HepG2 (cell line): ENCODE measurements at regions not wholly inside any gene's neighbourhood (a gene's known extent, or its start where the extent isn't known, plus 50 kb on each side); places are given as distances from the start of the nearest gene placed in this dataset.

ENCODE experiments used
- ESRRA ChIP-seq: sonication (generic); formaldehyde crosslinking; IDR thresholded peaks from 2 replicates; pipeline ENCODE4 v1.5.1; 2020; ENCODE audit warnings: mild to moderate bottlenecking, low read depth, missing genetic modification reagents
- FOXJ3 ChIP-seq: sonication (generic); formaldehyde crosslinking; IDR thresholded peaks from 2 replicates; pipeline ENCODE4 v1.4.0; 2020; ENCODE audit warnings: missing genetic modification reagents, mild to moderate bottlenecking, borderline replicate concordance
- HMGA1 ChIP-seq: sonication (generic); formaldehyde crosslinking; conservative IDR thresholded peaks from 2 replicates; pipeline ENCODE4 v1.4.0; 2020; ENCODE audit warnings: missing genetic modification reagents
- HOXA5 ChIP-seq: sonication (generic); formaldehyde crosslinking; IDR thresholded peaks from 2 replicates; pipeline ENCODE4 v1.4.0; 2020; ENCODE audit warnings: missing genetic modification reagents
- KLF9 ChIP-seq: IDR thresholded peaks from 2 replicates; pipeline ENCODE4 v1.6.1; 2016; ENCODE audit warnings: low read depth
- NFATC3 ChIP-seq: sonication (generic); formaldehyde crosslinking; IDR thresholded peaks from 2 replicates; pipeline ENCODE4 v1.5.1; 2020; ENCODE audit warnings: mild to moderate bottlenecking, missing genetic modification reagents
- ZNF10 ChIP-seq: sonication (generic); formaldehyde crosslinking; IDR thresholded peaks from 2 replicates; pipeline ENCODE4 v1.4.0; 2020; ENCODE audit warnings: mild to moderate bottlenecking, low read depth, missing genetic modification reagents, borderline replicate concordance
- ZNF264 ChIP-seq: sonication (generic); formaldehyde crosslinking; IDR thresholded peaks from 2 replicates; pipeline ENCODE4 v1.4.0; 2020; ENCODE audit warnings: missing genetic modification reagents
- TF ChIP-seq, protein P1 (sequence below): sonication (generic); formaldehyde crosslinking; IDR thresholded peaks from 2 replicates; pipeline ENCODE4 v1.4.0; 2020; ENCODE audit warnings: missing genetic modification reagents
- TF ChIP-seq, protein P2 (sequence below), 2 experiments: sonication (generic) in 1 of 2; formaldehyde crosslinking in 1 of 2; IDR thresholded peaks; 2 replicates each; pipeline versions ENCODE4 v1.4.0 to v1.6.1; 2018 to 2020; ENCODE audit warnings: missing genetic modification reagents in 2 of 2, borderline replicate concordance in 1 of 2, low read depth in 1 of 2, mild to moderate bottlenecking in 1 of 2, missing biosample characterization in 1 of 2
- TF ChIP-seq, protein P3 (sequence below): sonication (generic); formaldehyde crosslinking; IDR thresholded peaks from 2 replicates; pipeline ENCODE4 v1.5.0; 2020; ENCODE audit warnings: mild to moderate bottlenecking, missing genetic modification reagents, moderate library complexity
- TF ChIP-seq, protein P4 (sequence below): sonication (generic); formaldehyde crosslinking; IDR thresholded peaks from 2 replicates; pipeline ENCODE4 v1.8.1; 2022; ENCODE audit warnings: low read depth, mild to moderate bottlenecking, missing genetic modification reagents

DNA sequence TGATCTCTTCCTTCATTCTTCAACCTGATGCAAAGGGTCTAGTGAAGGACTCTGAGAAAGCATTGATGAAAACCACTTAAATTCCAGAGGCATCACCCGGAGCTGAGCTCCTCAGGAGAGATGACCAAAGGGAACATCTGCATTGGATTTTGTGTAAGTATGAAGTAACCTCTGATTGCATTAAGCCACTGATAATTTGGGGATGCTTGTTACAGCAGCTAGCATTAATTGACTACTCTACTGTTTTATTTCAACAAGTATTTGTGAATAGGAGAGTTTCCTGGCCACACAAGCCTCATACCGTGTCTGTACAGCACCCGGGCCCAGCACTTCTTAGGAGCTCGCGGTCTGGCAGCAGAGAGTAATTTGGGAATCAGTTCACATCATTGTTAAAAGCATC lies 250.7 kb upstream of the POU3F1 start:
- TF ChIP-seq, protein P1, sequence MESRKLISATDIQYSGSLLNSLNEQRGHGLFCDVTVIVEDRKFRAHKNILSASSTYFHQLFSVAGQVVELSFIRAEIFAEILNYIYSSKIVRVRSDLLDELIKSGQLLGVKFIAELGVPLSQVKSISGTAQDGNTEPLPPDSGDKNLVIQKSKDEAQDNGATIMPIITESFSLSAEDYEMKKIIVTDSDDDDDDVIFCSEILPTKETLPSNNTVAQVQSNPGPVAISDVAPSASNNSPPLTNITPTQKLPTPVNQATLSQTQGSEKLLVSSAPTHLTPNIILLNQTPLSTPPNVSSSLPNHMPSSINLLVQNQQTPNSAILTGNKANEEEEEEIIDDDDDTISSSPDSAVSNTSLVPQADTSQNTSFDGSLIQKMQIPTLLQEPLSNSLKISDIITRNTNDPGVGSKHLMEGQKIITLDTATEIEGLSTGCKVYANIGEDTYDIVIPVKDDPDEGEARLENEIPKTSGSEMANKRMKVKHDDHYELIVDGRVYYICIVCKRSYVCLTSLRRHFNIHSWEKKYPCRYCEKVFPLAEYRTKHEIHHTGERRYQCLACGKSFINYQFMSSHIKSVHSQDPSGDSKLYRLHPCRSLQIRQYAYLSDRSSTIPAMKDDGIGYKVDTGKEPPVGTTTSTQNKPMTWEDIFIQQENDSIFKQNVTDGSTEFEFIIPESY (CRISPR knock-in tag) = no peak
- TF ChIP-seq, protein P2, sequence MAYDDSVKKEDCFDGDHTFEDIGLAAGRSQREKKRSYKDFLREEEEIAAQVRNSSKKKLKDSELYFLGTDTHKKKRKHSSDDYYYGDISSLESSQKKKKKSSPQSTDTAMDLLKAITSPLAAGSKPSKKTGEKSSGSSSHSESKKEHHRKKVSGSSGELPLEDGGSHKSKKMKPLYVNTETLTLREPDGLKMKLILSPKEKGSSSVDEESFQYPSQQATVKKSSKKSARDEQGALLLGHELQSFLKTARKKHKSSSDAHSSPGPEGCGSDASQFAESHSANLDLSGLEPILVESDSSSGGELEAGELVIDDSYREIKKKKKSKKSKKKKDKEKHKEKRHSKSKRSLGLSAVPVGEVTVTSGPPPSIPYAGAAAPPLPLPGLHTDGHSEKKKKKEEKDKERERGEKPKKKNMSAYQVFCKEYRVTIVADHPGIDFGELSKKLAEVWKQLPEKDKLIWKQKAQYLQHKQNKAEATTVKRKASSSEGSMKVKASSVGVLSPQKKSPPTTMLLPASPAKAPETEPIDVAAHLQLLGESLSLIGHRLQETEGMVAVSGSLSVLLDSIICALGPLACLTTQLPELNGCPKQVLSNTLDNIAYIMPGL (CRISPR knock-in tag; IDR thresholded peaks at IDR 0.05; ENCODE audit: borderline replicate concordance in 1 of 2, low read depth in 1 of 2) = no peak
- TF ChIP-seq ESRRA (CRISPR knock-in tag) = no peak
- no peak for TF ChIP-seq ZNF264 (CRISPR knock-in tag)
- no peak for TF ChIP-seq ZNF10 (CRISPR knock-in tag)
- no peak for TF ChIP-seq NFATC3 (CRISPR knock-in tag)
- TF ChIP-seq, protein P3, sequence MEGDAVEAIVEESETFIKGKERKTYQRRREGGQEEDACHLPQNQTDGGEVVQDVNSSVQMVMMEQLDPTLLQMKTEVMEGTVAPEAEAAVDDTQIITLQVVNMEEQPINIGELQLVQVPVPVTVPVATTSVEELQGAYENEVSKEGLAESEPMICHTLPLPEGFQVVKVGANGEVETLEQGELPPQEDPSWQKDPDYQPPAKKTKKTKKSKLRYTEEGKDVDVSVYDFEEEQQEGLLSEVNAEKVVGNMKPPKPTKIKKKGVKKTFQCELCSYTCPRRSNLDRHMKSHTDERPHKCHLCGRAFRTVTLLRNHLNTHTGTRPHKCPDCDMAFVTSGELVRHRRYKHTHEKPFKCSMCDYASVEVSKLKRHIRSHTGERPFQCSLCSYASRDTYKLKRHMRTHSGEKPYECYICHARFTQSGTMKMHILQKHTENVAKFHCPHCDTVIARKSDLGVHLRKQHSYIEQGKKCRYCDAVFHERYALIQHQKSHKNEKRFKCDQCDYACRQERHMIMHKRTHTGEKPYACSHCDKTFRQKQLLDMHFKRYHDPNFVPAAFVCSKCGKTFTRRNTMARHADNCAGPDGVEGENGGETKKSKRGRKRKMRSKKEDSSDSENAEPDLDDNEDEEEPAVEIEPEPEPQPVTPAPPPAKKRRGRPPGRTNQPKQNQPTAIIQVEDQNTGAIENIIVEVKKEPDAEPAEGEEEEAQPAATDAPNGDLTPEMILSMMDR (CRISPR knock-in tag) = no peak
- TF ChIP-seq KLF9 = no peak
- TF ChIP-seq FOXJ3 (CRISPR knock-in tag) = no peak
- no peak for TF ChIP-seq HMGA1 (CRISPR knock-in tag)
- TF ChIP-seq, protein P4, sequence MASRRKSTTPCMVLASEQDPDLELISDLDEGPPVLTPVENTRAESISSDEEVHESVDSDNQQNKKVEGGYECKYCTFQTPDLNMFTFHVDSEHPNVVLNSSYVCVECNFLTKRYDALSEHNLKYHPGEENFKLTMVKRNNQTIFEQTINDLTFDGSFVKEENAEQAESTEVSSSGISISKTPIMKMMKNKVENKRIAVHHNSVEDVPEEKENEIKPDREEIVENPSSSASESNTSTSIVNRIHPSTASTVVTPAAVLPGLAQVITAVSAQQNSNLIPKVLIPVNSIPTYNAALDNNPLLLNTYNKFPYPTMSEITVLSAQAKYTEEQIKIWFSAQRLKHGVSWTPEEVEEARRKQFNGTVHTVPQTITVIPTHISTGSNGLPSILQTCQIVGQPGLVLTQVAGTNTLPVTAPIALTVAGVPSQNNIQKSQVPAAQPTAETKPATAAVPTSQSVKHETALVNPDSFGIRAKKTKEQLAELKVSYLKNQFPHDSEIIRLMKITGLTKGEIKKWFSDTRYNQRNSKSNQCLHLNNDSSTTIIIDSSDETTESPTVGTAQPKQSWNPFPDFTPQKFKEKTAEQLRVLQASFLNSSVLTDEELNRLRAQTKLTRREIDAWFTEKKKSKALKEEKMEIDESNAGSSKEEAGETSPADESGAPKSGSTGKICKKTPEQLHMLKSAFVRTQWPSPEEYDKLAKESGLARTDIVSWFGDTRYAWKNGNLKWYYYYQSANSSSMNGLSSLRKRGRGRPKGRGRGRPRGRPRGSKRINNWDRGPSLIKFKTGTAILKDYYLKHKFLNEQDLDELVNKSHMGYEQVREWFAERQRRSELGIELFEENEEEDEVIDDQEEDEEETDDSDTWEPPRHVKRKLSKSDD (CRISPR knock-in tag) = no peak
- TF ChIP-seq HOXA5 (CRISPR knock-in tag) = no peak
